B cell (primary cell): ENCODE measurements at regions not wholly inside any gene's neighbourhood (a gene's known extent, or its start where the extent isn't known, plus 50 kb on each side); places are given as distances from the start of the nearest gene placed in this dataset.

Source experiments
- CTCF ChIP-seq: fragments of 200-600 bp; IDR thresholded peaks from one replicate; pipeline ENCODE4 v1.8.0; 2022; ENCODE audit warnings: antibody characterized with exemption, mild to moderate bottlenecking
- EZH2 ChIP-seq: IDR thresholded peaks from 2 replicates; pipeline ENCODE4 v1.6.1; 2012; ENCODE audit warnings: borderline replicate concordance, low read depth, mild to moderate bottlenecking, moderate library complexity, low read length; ENCODE audit not compliant: insufficient read depth, poor library complexity, severe bottlenecking

GRCh38 chr4:14100349-14100748 is 472.8 kb upstream of the BOD1L1 start:
- no peak for TF ChIP-seq CTCF
- no peak for TF ChIP-seq EZH2
